Smooth muscle cell (in vitro differentiated cells): ENCODE measurements at regions not wholly inside any gene's neighbourhood (a gene's known extent, or its start where the extent isn't known, plus 50 kb on each side); places are given as distances from the start of the nearest gene placed in this dataset.

Source experiments
- DNase-seq: peaks from one replicate; lab custom pipeline; 2025; ENCODE audit not compliant: unreplicated experiment; lab: John Stamatoyannopoulos, UW
- H2AFZ ChIP-seq: fragments of 200-600 bp; sonication (generic); 2 replicates; pipeline ENCODE4 v1.6.0; 2016; ENCODE audit warnings: antibody characterized with exemption, low read depth, mild to moderate bottlenecking
- H3F3A ChIP-seq: fragments of 200-600 bp; sonication (generic); 2 replicates; pipeline ENCODE4 v1.6.0; 2017; ENCODE audit warnings: antibody characterized with exemption, low read depth
- H3K27ac ChIP-seq: fragments of 200-600 bp; sonication (generic); 2 replicates; pipeline ENCODE4 v1.5.1; 2016; ENCODE audit warnings: low read depth, mild to moderate bottlenecking
- H3K27me3 ChIP-seq: fragments of 200-600 bp; sonication (generic); 2 replicates; pipeline ENCODE4 v1.6.1; 2016; ENCODE audit warnings: low read depth, mild to moderate bottlenecking
- H3K36me3 ChIP-seq: fragments of 200-600 bp; sonication (generic); 2 replicates; pipeline ENCODE4 v1.5.1; 2016; ENCODE audit warnings: low read depth
- H3K4me1 ChIP-seq: fragments of 200-600 bp; sonication (generic); 2 replicates; pipeline ENCODE4 v1.5.1; 2016; ENCODE audit warnings: low read depth
- H3K4me2 ChIP-seq: fragments of 200-600 bp; sonication (generic); 2 replicates; pipeline ENCODE4 v1.6.0; 2016; ENCODE audit warnings: mild to moderate bottlenecking
- H3K4me3 ChIP-seq: fragments of 200-600 bp; sonication (generic); 2 replicates; pipeline ENCODE4 v1.5.1; 2016; ENCODE audit warnings: mild to moderate bottlenecking
- H3K79me2 ChIP-seq: fragments of 200-600 bp; sonication (generic); 2 replicates; pipeline ENCODE4 v1.6.0; 2016; ENCODE audit warnings: low read depth, mild to moderate bottlenecking
- H3K9ac ChIP-seq: fragments of 200-600 bp; sonication (generic); 2 replicates; pipeline ENCODE4 v1.6.0; 2016; ENCODE audit warnings: low read depth
- H3K9me3 ChIP-seq: fragments of 200-600 bp; sonication (generic); replicated peaks from 2 replicates; pipeline ENCODE4 v1.5.1; 2016; ENCODE audit warnings: low read depth
- H4K20me1 ChIP-seq: fragments of 200-600 bp; sonication (generic); 2 replicates; pipeline ENCODE4 v1.6.0; 2016; ENCODE audit warnings: low read depth
- WGBS: methylation state at CpG from one replicate; pipeline ENCODE4 v1.1.7; 2016; ENCODE audit warnings: low lambda C conversion rate; 5-methylcytosine and 5-hydroxymethylcytosine counted together
- TF ChIP-seq, protein P1 (sequence below): fragments of 200-600 bp; sonication (generic); IDR thresholded peaks from 2 replicates; pipeline ENCODE4 v1.5.1; 2017; ENCODE audit warnings: borderline replicate concordance, mild to moderate bottlenecking, antibody characterized with exemption; ENCODE audit not compliant: insufficient read depth, poor library complexity, severe bottlenecking

DNA sequence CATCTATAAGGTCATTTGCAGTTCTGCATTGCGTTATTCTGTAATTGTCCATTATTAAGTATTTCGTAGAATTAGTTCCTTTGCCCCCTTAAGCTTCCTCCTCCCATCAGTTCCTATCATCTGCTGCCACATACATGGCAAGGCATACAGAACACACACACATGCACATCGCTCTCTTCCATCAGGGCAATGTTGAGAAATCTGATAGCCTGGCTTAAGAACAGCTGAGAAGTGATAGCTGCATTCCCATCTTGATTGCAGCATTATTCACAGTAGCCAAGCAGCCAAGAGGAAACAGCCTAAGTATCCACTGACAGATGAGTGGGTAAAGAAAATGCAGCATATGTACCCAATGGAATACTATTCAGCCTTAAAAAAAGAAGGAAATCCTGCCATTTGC lies 186.8 kb upstream of the CADM1 start:
- 94% methylated on average over 3 of the region's 3 CpGs for WGBS
- H3K4me1 ChIP-seq = peaks cover 12% of the 10 kb centered on the region
- TF ChIP-seq, protein P1, sequence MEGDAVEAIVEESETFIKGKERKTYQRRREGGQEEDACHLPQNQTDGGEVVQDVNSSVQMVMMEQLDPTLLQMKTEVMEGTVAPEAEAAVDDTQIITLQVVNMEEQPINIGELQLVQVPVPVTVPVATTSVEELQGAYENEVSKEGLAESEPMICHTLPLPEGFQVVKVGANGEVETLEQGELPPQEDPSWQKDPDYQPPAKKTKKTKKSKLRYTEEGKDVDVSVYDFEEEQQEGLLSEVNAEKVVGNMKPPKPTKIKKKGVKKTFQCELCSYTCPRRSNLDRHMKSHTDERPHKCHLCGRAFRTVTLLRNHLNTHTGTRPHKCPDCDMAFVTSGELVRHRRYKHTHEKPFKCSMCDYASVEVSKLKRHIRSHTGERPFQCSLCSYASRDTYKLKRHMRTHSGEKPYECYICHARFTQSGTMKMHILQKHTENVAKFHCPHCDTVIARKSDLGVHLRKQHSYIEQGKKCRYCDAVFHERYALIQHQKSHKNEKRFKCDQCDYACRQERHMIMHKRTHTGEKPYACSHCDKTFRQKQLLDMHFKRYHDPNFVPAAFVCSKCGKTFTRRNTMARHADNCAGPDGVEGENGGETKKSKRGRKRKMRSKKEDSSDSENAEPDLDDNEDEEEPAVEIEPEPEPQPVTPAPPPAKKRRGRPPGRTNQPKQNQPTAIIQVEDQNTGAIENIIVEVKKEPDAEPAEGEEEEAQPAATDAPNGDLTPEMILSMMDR = no peak
- no peak overlapping the region for H3K27ac ChIP-seq
- no peak overlapping the region for H3K9ac ChIP-seq
- H3K4me2 ChIP-seq = no peak overlapping the region
- H2AFZ ChIP-seq = no peak overlapping the region
- no peaks in the 10 kb centered on the region for H4K20me1 ChIP-seq
- no peak overlapping the region for H3K4me3 ChIP-seq
- no peaks in the 10 kb centered on the region for H3F3A ChIP-seq
- no peaks in the 10 kb centered on the region for H3K36me3 ChIP-seq
- no peak for DNase-seq
- H3K9me3 ChIP-seq = no peaks in the 10 kb centered on the region
- peaks cover 22% of the 10 kb centered on the region for H3K27me3 ChIP-seq
- no peaks in the 10 kb centered on the region for H3K79me2 ChIP-seq

- Histone ChIP-seq H3F3A (no peaks in the 10 kb centered on the region), H3K79me2 (no peaks in the 10 kb centered on the region), H2AFZ (no peak overlapping the region), H3K4me1 (no peaks in the 10 kb centered on the region), H3K9ac (no peak overlapping the region), H3K9me3 (no peaks in the 10 kb centered on the region), H3K36me3 (no peaks in the 10 kb centered on the region), H3K4me2 (no peak overlapping the region), H3K27ac (no peak overlapping the region), H3K4me3 (no peak overlapping the region), H4K20me1 (no peaks in the 10 kb centered on the region), H3K27me3 (peaks cover 22% of the 10 kb centered on the region)
- DNase-seq = no peak
- WGBS = 51% methylated on average over 5 of the region's 5 CpGs
- TF ChIP-seq, protein P1 = no peak
Observed at GRCh38 chr11:115687934-115688333, 183.7 kb upstream of the CADM1 start.

DNA sequence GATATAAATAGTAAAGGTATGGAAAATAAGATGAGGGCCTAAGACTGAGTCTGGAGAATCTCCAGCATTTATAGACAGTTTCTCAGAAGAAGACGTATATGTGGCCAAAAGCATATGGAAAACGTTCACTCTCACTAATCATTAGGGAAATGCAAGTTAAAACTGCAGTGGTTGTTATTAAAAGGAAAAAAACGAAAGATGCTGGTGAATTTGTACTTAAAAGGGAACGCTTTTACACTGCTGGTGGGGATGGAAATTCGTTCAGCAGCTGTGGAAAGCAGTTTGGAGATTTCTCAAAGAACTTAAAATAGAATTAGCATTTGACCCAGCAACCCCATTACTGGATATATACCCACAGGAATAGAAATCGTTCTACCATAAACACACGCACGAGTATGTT lies 180.5 kb upstream of the CADM1 start:
- Histone ChIP-seq H3F3A (no peaks in the 10 kb centered on the region), H3K27ac (no peak overlapping the region), H3K4me2 (no peak overlapping the region), H3K4me3 (no peak overlapping the region), H3K36me3 (no peaks in the 10 kb centered on the region), H3K9ac (no peak overlapping the region), H3K27me3 (peaks cover 22% of the 10 kb centered on the region), H3K9me3 (no peaks in the 10 kb centered on the region), H3K4me1 (no peaks in the 10 kb centered on the region), H4K20me1 (no peaks in the 10 kb centered on the region), H2AFZ (no peak overlapping the region), H3K79me2 (no peaks in the 10 kb centered on the region)
- WGBS = 79% methylated on average over 8 of the region's 8 CpGs
- DNase-seq = no peak
- TF ChIP-seq, protein P1 = no peak

GRCh38 chr11:115684135-115684534 lies 179.9 kb upstream of the CADM1 start:
- no peak overlapping the region for H2AFZ ChIP-seq
- no peak for DNase-seq
- TF ChIP-seq, protein P1 = no peak
- no peaks in the 10 kb centered on the region for H3K79me2 ChIP-seq
- H3F3A ChIP-seq = no peaks in the 10 kb centered on the region
- 92% methylated on average over 2 of the region's 2 CpGs for WGBS
- H3K27ac ChIP-seq = no peak overlapping the region
- H3K36me3 ChIP-seq = no peaks in the 10 kb centered on the region
- H3K4me1 ChIP-seq = no peaks in the 10 kb centered on the region
- no peaks in the 10 kb centered on the region for H3K9me3 ChIP-seq
- peaks cover 19% of the 10 kb centered on the region for H3K27me3 ChIP-seq
- no peaks in the 10 kb centered on the region for H4K20me1 ChIP-seq
- H3K4me3 ChIP-seq = no peak overlapping the region
- no peak overlapping the region for H3K4me2 ChIP-seq
- no peak overlapping the region for H3K9ac ChIP-seq
